GM18511 (cell line): ENCODE measurements at regions not wholly inside any gene's neighbourhood (a gene's known extent, or its start where the extent isn't known, plus 50 kb on each side); places are given as distances from the start of the nearest gene placed in this dataset.
"Not testable (repeated sequence)": the region's sequence is repeated elsewhere in the genome, so short reads cannot be mapped to it uniquely, and the experiment has no call there.

ENCODE experiments used
- ATAC-seq: cut with Tn5 transposase; IDR thresholded peaks from one replicate; pipeline ENCODE4 v1.9.1; 2021; ENCODE audit warnings: mild to moderate bottlenecking, moderate library complexity; ENCODE audit not compliant: unreplicated experiment

- no peak for ATAC-seq
Measured at GRCh38 chr6:134680433-134680832, 269.5 kb downstream of the ALDH8A1 start.

GRCh38 chr6:134680021-134680420 lies 269.9 kb downstream of the ALDH8A1 start:
- ATAC-seq = no peak

- ATAC-seq = no peak
Measured at GRCh38 chr6:134678436-134678889, 271.4 kb downstream of the ALDH8A1 start.

- ATAC-seq = no peak
Measured at GRCh38 chr6:134676307-134677281, 273.3 kb downstream of the ALDH8A1 start.

- ATAC-seq = no peak
Measured at GRCh38 chr6:134675110-134676054, 274.5 kb downstream of the ALDH8A1 start.

GRCh38 chr6:134674562-134674961 lies 275.3 kb downstream of the ALDH8A1 start:
- no peak for ATAC-seq

GRCh38 chr6:134669485-134669884 lies 280.4 kb downstream of the ALDH8A1 start:
- no peak for ATAC-seq

GRCh38 chr6:134667111-134667510 lies 282.8 kb downstream of the ALDH8A1 start:
- no peak for ATAC-seq

GRCh38 chr6:134666125-134666524 lies 283.8 kb downstream of the ALDH8A1 start:
- no peak for ATAC-seq

- no peak for ATAC-seq
Measured at GRCh38 chr6:134665029-134665723, 284.7 kb downstream of the ALDH8A1 start.

GRCh38 chr6:134663800-134664535 lies 285.9 kb downstream of the ALDH8A1 start:
- ATAC-seq = no peak

GRCh38 chr6:134663356-134663755 lies 286.5 kb downstream of the ALDH8A1 start:
- ATAC-seq = no peak

- no peak for ATAC-seq
Measured at GRCh38 chr6:134662077-134662700, 287.7 kb downstream of the ALDH8A1 start.

- not testable (repeated sequence) for ATAC-seq
Measured at GRCh38 chr6:134659885-134660284, 290.0 kb downstream of the ALDH8A1 start.

- no peak for ATAC-seq
Measured at GRCh38 chr6:134658596-134658995, 291.3 kb downstream of the ALDH8A1 start.

- ATAC-seq = no peak
Measured at GRCh38 chr6:134657751-134658527, 292.0 kb downstream of the ALDH8A1 start.

- no peak for ATAC-seq
Measured at GRCh38 chr6:134657343-134657742, 292.6 kb downstream of the ALDH8A1 start.

GRCh38 chr6:134654751-134655150 lies 295.1 kb downstream of the ALDH8A1 start:
- ATAC-seq = no peak

GRCh38 chr6:134651519-134651918 lies 298.4 kb downstream of the ALDH8A1 start:
- no peak for ATAC-seq
